Activated CD8-positive, alpha-beta memory T cell treated with anti-CD3 and anti-CD28 coated beads, Interleukin-2, amount 50 U/mL, for 4 hours (primary cell): ENCODE measurements at regions not wholly inside any gene's neighbourhood (a gene's known extent, or its start where the extent isn't known, plus 50 kb on each side); places are given as distances from the start of the nearest gene placed in this dataset.

Experiments
- DNase-seq: peaks from one replicate; pipeline ENCODE4 v3.0.0-alpha.2; 2020

DNA sequence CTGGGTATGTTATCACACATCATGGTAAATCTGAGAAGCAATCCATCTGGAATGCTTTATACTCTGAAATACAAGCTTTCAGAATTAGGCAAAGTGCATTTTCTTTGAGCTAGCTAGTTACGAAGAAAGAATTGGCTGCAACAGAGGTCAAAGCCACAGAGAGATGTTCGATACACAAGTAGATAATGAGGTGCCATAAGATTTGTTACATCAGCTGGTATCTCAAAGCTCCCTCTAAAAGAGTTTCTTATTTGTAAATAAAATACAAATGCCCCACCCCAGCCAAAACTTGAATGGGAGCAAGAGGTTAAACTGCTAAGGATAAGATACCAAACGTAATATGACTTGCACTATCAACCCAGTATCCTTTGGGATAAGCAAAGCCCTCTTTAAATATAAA lies 84.0 kb upstream of the SLCO3A1 start:
- DNase-seq: no peak

DNA sequence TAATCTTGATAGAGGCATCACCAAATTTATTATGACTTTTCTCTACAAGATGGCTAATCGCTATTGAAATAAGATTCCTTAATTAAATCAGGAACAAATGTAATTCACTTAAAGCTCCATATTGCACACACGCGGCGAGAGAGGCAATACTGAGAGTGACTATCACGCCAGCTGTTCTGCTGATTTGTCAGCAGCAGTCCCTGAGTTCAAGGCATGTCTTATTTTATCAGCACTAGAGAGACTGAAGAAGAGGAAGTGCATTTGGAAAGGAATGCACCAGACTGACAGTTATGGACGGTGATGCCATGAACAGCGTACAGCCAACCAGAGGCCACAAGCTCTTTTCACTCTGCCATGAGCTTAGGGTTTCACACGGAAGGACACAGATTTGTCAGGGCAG lies 83.6 kb upstream of the SLCO3A1 start:
- no peak for DNase-seq

DNA sequence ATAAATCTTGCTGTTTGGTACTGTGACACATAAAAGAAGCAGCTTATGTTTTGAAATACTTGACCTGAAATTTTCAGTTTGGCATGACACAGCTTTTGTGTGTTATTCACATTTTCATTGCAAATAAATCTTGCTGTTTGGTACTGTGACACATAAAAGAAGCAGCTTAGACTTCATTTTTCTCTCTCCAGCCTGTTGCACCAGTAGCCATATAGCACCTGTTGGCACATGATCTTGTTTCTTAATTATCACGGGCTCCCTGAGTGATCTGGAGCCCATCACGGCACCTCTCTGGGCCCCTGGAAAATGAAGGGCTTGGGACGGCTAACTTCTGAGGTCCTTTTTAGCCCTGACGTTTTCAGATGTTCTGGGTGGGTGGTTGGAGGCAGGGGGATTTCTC lies 77.4 kb upstream of the SLCO3A1 start:
- DNase-seq: no peak

DNA sequence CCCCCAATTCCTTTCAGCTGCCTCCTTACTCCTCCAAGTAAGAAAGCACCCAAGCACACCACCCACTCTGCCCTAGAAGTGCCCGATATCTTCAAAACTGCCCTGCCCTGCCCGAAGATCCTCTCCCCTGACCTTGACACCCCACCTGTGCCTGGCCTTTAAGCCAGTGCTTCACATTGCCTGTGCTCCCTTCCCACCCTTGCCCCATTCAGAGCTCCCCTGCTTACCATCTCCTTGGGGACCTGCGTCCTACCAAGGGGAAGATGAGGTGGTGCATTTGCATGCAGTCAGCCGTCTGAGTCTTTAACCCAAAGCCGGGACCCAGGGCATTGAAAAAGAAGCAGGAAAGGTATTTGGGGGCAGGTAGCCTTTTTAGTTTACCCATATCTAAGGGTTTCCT lies 73.5 kb upstream of the SLCO3A1 start:
- DNase-seq: no peak

DNA sequence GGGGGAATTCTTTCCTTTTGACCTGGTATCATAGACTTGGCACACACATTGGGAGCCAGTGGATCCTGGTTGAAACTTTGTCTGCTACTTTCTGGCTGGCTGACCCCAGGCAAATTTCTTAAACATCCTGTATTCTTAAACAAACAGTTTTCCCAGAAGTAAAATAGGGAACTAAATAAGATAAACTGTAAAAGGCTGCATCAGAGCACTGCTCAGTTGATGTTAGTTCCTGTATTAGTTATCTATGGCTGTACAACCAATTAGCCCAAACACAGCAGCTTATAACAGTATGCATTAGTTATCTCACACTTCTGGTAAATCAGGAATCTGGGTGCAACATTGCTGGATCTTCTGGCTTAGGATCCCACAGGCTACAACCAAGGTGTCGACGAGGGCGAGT lies 73.1 kb upstream of the SLCO3A1 start:
- no peak for DNase-seq

DNA sequence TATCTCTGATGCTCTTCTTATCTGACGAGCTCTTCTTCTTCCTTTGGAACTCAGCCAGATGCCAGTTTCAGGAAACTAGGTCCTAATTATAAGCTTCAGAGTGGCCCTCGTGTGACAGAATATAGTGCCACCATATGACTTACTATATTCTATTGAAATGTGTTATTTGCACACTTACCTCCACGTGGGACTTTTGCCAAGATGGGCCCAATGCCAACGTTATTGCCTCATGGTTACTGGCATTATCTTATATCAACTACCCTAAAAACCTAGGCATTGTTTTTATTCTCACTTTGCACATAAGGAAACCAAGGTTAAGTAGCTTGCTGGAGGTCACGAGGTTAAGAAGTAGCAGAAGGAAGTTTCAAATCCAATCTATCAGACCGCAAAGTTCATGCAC lies 71.3 kb upstream of the SLCO3A1 start:
- DNase-seq: no peak

DNA sequence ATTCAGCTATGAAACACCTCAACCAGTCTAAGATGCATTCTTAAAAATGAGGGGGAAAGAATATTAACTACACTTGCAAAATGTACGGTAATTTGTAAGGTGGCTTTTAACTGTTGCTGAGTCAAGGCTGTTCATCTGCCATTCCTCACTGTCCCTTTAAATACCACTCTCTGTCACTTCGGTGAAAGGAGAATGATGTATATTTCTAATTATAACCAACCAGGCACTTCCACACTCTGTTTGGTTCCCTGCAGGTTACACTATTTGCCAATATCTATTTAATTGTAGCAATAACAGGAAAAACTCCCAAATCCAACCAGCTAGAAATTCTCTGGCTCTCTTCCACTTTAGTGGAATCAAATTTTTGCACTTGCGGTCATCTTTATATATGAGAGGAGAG lies 70.5 kb upstream of the SLCO3A1 start:
- DNase-seq: no peak

DNA sequence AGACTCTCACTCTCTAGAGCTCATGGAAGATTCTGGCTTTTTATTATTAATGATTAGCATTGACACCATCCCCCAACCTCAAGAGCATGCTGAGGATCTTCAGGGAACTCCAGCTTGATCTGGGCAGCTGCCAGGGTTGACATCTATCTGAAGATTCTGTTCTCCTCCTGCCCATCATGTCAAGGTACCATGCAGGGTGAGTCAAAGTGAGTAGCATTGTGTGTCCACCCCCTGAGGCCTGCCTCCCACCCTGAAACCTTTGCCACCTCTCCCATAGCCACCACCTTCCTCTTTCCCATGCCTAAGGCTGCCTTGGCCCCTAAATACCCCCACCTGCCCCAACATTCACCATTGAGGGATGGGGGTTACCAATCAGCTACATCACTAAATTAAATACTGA lies 70.1 kb upstream of the SLCO3A1 start:
- no peak for DNase-seq

DNA sequence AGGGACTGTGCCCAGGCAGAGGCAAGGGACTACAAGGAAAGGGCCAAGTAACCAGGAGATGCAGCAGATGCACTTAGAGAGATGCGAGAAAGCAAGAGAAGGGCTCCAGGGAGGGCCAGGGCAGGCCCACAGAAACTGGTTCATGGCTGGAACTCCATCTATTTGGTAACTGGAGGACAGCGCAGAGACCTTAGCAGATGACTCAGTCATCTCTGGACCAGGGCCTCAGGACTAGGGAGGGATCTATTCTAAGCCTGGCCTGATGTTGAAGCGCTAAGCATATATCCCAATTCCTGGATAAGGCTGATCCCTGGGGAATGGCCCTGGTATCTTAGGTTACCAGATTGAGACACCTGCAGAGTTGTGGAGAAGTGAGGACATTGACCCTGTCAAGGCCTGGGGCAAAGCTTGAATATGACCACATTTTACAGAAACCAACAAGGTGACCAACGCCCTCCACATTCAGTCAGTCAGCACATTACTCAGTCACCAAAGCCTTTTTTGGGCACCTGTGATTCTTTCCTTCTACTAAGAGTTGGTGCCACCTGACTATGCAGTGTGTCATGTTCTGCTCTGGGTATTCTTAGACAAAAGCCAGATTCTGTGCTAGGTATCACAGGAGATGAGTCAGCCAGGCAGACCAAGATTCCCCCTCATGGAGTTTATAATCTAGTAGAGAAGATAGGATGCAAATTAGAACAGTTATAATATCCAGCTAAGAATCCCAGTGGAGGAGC lies 68.4 kb upstream of the SLCO3A1 start:
- no peak for DNase-seq

DNA sequence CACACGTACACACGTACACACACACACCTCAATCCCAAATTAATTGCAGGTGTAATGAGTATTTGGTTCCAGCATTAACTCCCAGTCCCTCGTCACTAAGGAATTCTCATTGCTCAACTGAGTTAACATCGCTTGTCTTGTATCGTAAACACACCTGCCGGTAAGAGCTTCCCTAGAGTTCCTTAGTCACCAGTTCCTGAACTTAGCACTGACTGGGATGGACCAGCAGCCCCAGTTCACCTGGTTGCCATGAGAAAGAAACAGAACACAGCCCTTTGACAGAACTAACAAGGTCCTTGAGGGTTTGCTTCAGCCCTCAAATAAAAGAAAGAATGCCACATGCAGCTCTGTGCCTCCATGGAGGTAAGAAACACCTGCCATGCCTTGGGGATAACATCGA lies 66.3 kb upstream of the SLCO3A1 start:
- no peak for DNase-seq

DNA sequence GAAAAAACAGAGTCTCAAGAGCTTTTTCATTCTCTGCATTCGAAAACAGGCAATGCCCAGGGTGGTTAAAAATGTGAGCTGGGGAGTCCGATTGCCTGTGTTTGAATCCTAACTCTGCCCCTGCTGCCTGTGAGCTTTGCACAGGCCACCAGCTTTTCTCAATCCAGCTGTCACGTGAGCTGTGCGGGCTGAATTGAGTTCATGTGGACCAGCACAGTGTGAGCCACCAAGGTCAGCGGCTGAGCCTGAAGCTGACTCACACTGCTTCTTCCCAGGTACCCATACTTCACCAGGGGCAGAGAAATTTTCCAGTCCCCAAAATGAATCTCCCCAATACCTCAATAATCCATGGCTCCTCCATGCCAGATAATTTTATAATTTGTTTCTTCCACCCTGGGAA lies 64.4 kb upstream of the SLCO3A1 start:
- DNase-seq: no peak

DNA sequence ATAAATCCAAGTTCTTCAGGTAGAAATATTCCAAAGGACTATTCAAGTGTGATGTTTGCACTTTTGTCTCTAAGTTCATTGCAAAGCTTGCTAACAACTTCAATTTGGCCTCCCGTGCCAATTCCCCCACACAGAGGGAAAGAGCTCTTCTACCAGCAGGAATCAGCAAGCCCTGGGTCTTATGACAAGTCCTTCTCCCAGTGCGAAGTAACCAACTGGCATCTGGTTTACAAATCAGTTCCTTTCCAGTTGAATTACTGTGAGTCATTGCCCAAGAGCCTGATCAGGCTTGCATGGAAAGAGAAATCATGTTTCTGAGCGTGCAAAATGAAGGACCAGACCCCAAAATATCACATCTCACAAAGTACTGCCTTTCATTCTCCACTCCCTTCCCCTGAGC lies 62.7 kb upstream of the SLCO3A1 start:
- no peak for DNase-seq

DNA sequence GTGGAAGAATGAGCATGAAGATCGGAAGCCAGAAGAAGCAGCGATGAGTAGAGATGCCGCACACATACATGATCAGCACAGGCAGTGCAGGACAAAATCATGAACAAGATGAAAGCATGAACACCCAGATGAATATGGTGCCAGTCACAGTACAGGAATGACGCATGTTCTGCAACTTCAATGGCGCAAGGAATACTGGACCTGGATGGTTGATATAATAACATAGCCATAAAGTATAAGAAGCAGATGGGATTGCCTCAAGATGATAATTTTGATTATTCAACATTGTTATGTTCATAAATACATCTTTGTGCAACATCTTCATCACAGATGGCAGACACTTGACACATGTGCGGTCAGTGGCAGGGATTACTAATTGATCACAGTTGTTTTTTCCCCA lies 59.7 kb upstream of the SLCO3A1 start:
- no peak for DNase-seq

DNA sequence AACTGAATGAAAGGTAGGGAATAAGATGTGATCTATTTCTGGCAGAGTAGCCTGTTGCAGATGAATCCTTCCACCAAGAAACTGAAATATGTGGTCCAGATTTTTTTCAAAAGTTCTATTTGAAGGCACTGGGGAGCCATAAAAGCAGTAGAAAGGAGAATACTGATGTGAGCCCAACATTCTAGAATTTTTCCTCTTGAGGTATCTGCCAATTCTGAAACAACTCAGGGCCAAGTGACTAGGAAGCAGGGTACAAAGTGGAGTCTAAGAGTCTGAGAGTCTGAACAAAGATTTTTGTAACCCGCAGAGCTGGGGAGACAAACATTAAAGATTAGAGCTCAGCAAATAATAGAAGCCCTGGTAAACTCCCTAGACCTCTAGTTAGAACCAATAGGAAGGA lies 58.3 kb upstream of the SLCO3A1 start:
- DNase-seq: no peak

DNA sequence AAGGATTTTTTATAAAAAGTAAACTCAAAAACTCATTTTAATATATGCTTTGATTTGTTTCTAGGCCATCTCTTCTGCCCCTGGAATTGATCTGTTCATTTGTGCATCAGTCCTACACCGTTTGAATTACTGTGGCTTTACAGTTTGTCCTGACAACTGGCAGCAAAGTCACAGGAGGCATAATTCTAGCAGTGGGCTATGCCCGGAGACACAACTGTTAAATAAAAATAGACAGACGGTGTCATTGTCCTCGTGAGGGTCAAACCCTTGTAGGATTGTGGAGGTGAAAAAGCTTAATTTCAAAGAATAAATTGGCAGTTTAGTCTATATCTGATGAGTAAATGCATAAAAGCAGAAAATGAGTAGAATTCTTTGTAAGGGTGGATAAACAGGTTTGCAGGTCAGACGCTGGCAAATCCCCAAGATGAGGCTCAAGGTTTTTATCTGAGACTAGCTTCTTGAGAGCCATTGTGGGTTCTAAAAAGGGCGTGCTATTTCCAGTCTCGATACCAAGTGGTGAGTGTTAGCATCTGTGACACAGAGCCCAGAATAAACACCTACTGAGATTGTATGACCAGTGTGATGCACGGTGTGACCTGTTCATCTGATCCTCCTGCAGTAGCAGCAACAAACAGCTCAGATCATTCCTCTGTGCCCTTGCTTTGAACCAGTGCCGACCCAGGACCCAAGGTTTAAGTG lies 51.5 kb upstream of the SLCO3A1 start:
- no peak for DNase-seq

DNA sequence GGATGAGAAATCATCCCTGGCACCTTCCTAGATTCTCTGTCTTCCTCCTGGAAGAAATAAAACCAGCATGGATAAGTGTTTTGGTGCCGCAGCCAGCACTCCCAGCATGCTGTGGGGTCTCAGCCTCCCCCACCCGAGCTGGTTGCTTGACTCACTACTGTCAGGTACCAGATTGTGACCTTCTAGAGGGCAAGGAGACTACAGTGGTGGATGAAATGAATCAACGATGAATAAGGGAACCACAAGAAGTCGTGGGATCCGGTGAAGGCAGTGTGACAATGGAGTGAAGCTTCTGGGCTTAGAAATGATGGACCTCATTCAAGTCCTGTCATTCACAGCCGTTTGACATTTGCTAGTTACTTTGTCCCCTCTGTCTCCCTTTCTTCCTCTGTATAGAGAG lies 50.2 kb upstream of the SLCO3A1 start:
- no peak for DNase-seq
